ENCODE measurements at regions not wholly inside any gene's neighbourhood (a gene's known extent, or its start where the extent isn't known, plus 50 kb on each side); places are given as distances from the start of the nearest gene placed in this dataset.

DNA sequence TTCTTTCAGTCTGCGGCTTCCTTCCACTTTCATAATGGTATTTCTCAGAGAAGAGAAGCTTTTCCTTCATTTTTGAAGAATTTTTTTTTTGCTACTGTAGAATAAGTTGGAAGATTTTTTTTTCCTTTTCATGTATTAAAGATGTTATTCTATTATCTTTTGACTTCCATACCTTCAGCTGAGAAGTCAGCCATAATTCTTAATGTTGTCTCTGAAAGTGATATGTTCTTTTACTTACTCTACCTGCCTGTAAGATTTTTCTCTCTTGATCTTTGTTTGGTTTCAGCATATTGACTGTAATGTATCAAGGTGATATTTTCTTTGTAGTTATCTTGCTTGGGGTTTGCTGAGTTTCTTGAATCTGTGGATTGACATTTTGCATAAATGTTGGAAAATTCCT is 143.5 kb upstream of the TOX3 start:
- Histone ChIP-seq H3K9me2 (ENCODE audit: insufficient read depth) (no peaks in the 10 kb centered on the region), H3K4me3 (no peak overlapping the region), H3K27ac (no peak overlapping the region), H3K9me3 (ENCODE audit: insufficient read depth, low read depth) (no peaks in the 10 kb centered on the region), H2AFZ (no peak overlapping the region), H3K36me3 (ENCODE audit: low read depth) (no peaks in the 10 kb centered on the region), H3K4me2 (no peak overlapping the region), H3K4me1 (replicated peaks; ENCODE audit: insufficient read depth) (no peaks in the 10 kb centered on the region), H3K79me2 (ENCODE audit: low read depth) (no peaks in the 10 kb centered on the region), H4K20me1 (ENCODE audit: insufficient read depth) (no peaks in the 10 kb centered on the region), H3K27me3 (ENCODE audit: insufficient read depth, low read depth) (no peaks in the 10 kb centered on the region), H3F3A (ENCODE audit: insufficient read depth, low read depth) (no peaks in the 10 kb centered on the region)
- DNase-seq, result no peak
- intact Hi-C loops (cut with micrococcal nuclease; ENCODE audit: unreplicated experiment), result no loop called here
- ChIA-PET POLR2A (ENCODE audit: unreplicated experiment) (no interaction called here), CTCF (no interaction called here)
- TF ChIP-seq, protein P1, sequence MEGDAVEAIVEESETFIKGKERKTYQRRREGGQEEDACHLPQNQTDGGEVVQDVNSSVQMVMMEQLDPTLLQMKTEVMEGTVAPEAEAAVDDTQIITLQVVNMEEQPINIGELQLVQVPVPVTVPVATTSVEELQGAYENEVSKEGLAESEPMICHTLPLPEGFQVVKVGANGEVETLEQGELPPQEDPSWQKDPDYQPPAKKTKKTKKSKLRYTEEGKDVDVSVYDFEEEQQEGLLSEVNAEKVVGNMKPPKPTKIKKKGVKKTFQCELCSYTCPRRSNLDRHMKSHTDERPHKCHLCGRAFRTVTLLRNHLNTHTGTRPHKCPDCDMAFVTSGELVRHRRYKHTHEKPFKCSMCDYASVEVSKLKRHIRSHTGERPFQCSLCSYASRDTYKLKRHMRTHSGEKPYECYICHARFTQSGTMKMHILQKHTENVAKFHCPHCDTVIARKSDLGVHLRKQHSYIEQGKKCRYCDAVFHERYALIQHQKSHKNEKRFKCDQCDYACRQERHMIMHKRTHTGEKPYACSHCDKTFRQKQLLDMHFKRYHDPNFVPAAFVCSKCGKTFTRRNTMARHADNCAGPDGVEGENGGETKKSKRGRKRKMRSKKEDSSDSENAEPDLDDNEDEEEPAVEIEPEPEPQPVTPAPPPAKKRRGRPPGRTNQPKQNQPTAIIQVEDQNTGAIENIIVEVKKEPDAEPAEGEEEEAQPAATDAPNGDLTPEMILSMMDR (conservative IDR thresholded peaks at IDR 0.05), result no peak
- no peak for TF ChIP-seq EZH2 (IDR thresholded peaks at IDR 0.05; ENCODE audit: low read depth)
- BruUV-seq (replicated peaks), result no TSS peak

DNA sequence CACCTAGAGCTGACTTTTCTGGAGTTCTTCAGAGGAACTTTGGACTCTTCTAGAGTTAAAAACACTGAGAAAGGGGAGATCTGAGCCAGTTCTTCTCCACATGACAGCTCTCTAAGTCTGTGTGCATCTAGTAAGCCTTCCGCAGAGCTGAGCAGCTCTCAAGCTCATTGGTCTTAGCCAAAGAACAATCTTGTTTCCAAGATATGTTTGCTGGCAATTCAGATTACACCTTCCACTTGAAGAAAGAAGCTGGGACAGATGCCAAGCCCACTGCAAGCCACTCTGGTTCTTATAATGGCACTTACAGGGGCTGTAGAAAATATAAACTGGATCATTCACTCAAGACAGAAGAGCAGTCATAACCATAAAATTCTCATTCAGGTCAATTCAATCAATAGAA is 134.1 kb upstream of the TOX3 start:
- no peak overlapping the region for H3K27ac ChIP-seq
- no peaks in the 10 kb centered on the region for H3K9me2 ChIP-seq (ENCODE audit: insufficient read depth)
- no peak for DNase-seq
- no peaks in the 10 kb centered on the region for H3K79me2 ChIP-seq (ENCODE audit: low read depth)
- BruUV-seq (replicated peaks), result no TSS peak
- intact Hi-C loops (cut with micrococcal nuclease; ENCODE audit: unreplicated experiment), result no loop called here
- H3K4me1 ChIP-seq (replicated peaks; ENCODE audit: insufficient read depth), result no peaks in the 10 kb centered on the region
- H3K9me3 ChIP-seq (ENCODE audit: insufficient read depth, low read depth), result no peaks in the 10 kb centered on the region
- CTCF ChIA-PET, result no interaction called here
- no peak overlapping the region for H3K4me2 ChIP-seq
- no peak for TF ChIP-seq EZH2 (IDR thresholded peaks at IDR 0.05; ENCODE audit: low read depth)
- TF ChIP-seq, protein P1 (conservative IDR thresholded peaks at IDR 0.05), result no peak
- H3K36me3 ChIP-seq (ENCODE audit: low read depth), result no peaks in the 10 kb centered on the region
- no peaks in the 10 kb centered on the region for H4K20me1 ChIP-seq (ENCODE audit: insufficient read depth)
- H2AFZ ChIP-seq, result no peak overlapping the region
- no peaks in the 10 kb centered on the region for H3K27me3 ChIP-seq (ENCODE audit: insufficient read depth, low read depth)
- no peaks in the 10 kb centered on the region for H3F3A ChIP-seq (ENCODE audit: insufficient read depth, low read depth)
- no peak overlapping the region for H3K4me3 ChIP-seq
- POLR2A ChIA-PET (ENCODE audit: unreplicated experiment), result no interaction called here

DNA sequence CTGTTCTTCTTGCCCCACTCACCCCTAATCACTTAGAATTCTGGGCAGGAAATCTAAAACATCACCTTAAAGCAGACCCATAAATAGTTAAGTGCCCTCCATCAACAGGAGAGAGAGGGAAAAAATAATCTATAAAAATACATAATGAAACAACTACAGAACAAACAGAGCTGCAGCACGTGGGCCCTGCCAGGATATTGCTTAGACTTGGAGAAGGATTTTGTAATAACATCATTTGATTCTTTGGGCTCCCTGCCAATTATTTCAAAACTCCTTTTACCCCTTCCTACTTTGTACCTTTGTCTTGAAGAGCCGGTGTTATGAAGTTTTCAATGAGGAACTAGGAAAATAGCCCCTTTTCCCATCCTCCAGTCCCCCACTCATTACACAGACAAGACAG is 130.6 kb upstream of the TOX3 start:
- intact Hi-C loops (cut with micrococcal nuclease; ENCODE audit: unreplicated experiment), result no loop called here
- Histone ChIP-seq H3K27me3 (ENCODE audit: insufficient read depth, low read depth) (no peaks in the 10 kb centered on the region), H3K36me3 (ENCODE audit: low read depth) (no peaks in the 10 kb centered on the region), H3K4me1 (replicated peaks; ENCODE audit: insufficient read depth) (no peaks in the 10 kb centered on the region), H3K79me2 (ENCODE audit: low read depth) (no peaks in the 10 kb centered on the region), H4K20me1 (ENCODE audit: insufficient read depth) (no peaks in the 10 kb centered on the region), H3K27ac (no peak overlapping the region), H2AFZ (no peak overlapping the region), H3K9me3 (ENCODE audit: insufficient read depth, low read depth) (no peaks in the 10 kb centered on the region), H3F3A (ENCODE audit: insufficient read depth, low read depth) (no peaks in the 10 kb centered on the region), H3K4me2 (no peak overlapping the region), H3K9me2 (ENCODE audit: insufficient read depth) (no peaks in the 10 kb centered on the region), H3K4me3 (no peak overlapping the region)
- DNase-seq, result no peak
- ChIA-PET POLR2A (ENCODE audit: unreplicated experiment) (no interaction called here), CTCF (no interaction called here)
- TF ChIP-seq, protein P1 (conservative IDR thresholded peaks at IDR 0.05), result no peak
- no peak for TF ChIP-seq EZH2 (IDR thresholded peaks at IDR 0.05; ENCODE audit: low read depth)
- BruUV-seq (replicated peaks), result no TSS peak

Data from PC-9 (cell line).